Stimulated activated CD4-positive, alpha-beta T cell treated with anti-CD3 and anti-CD28 coated beads, Interleukin-4, amount 100 ng/mL, for 24 hours (primary cell): ENCODE measurements at regions not wholly inside any gene's neighbourhood (a gene's known extent, or its start where the extent isn't known, plus 50 kb on each side); places are given as distances from the start of the nearest gene placed in this dataset.
A peak's percentile ranks its signal among the peaks of the same experiment; 100 is the strongest.

ENCODE experiments used
- DNase-seq: peaks from one replicate; pipeline ENCODE4 v3.0.0-alpha.2; 2020

DNA sequence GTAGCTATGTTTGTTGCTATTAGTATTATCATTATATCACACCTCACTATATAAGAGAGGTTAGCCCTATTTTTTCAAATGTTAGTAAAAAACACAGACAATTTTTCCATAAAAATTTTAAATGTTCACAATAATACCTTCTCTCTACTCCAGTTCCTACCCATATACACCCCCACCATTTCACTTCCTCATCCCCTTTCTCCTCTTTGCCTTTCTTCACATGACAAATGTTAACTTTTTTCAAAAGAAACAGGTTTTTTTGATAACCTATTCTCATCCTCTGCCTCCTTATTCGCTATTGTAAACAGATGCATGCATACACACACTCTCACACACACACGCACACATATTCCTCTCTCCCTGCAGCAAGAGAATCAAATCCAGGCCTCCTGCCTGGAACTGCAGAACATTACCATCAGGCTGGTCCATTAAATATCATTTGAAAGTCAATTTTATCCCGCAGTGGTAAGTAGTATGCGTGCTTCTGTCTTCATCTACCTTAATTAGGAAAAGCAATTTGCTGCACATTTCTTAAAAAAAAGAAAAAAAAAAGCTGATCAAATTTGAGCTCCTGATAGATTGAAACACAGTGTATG is 55.5 kb downstream of the MID1IP1 start:
- DNase-seq, result no peak

DNA sequence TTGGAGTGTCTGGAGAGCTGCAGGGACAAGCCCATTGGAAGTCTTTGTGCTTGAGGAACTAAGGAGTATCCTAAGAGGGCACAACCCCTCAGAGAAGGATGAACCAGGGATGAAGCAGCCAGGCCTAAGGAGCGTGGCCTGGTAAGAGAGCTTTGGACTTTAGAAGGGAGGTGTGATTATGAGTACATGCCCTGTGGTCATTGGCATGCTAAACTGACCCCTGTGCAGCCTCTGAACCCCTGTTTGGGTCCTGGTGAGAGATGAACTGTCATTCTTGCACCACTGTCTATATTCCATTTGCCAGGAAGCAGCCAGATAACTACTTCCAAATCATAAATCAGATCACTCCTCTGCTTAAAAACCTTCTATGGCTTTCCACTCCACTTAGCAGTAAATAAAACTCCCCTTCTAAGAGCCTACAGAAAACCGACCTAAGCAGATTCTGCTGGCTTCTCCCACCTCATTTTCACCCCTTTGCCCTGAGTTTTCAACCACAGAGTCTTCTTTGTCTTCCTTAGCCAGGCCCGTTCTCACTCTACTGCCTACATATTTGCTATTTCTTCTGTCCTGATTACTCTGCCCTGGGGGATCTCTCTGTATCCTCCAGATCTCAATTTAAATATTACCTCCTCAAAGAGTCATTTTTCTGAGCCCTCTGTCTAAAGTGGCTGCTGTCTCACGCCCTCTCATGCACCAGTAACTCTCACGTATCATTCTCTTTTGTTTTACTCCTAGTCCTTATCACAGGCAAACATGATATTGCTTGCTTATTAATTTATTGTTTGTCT is 56.7 kb downstream of the MID1IP1 start:
- DNase-seq, result no peak

DNA sequence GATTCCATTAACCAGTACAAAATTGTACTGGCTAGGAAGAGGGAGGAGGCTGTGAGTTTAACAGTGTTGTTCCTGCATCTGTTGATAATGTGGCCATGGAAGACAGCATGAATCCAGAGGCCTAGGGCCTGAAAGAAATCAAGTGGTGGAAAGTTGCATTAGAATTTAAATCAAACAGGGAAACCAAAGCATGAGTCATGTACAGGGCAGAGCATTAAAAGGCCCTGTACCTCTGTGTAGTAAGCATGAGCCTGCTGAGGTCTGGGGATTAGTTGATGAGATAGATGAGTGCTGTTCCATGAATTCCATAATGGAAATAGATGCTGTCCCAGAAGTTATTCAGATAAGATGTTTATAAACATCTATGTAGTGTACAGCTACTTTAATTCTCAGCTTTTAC is 58.3 kb downstream of the MID1IP1 start:
- no peak for DNase-seq

DNA sequence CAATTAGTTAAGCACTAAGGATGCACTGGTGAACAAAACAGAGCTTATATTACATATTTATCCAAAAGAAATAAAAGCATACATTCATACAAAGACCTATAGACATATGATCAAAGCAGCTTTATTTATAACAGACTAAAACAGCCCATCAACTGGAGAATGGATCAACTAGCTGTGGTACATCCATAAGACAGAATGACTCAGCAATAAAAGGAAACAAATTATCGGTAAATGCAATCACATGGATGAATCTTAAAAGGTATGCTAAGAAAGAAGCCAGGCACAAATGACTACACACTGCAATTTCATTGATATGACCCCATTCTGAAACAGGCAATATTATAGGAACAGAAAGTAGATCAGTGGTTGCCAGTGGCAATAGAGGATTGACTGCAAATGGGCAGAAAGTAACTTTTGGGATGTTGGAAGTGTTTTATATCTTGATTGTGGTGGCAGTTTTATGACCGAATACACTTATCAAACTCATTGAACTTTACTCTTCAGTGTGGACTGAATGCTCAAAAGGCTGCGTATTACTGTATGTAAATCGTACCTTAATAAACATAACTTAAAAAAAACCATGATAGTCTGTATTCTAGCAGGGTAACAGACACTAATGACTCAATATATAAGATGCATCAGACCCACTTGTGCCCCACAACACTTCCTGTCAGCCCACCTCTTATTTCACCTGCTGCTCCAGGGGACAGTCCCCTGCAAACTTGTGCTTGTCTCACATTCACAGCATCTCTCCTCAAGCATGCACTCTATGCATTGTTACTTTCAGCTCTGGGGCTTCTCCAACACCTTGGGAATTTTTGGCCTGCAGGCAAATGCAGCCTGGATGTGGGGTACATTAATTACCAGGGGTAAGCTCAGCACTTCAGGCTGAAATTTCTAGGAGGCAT is 59.1 kb downstream of the MID1IP1 start:
- peak; percentile 38 for DNase-seq

DNA sequence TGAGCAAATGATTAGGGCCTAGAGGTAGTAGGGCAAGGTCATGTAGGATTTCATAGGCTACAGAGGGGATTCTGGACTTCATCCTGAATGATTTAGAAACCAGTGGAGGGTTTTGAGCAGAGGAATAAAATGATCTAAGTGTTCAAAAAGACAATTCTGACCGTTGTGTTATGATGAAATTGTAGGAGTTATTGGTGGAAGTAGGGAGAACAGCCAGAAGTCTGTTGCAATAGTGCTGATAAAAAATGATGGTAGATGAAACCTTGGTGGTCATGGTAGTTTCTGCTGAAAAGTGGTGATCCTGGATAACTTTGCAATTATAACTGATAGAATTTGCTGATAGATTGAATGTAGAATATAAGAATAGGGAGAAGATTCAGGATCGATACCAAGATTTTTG is 60.2 kb downstream of the MID1IP1 start:
- no peak for DNase-seq

DNA sequence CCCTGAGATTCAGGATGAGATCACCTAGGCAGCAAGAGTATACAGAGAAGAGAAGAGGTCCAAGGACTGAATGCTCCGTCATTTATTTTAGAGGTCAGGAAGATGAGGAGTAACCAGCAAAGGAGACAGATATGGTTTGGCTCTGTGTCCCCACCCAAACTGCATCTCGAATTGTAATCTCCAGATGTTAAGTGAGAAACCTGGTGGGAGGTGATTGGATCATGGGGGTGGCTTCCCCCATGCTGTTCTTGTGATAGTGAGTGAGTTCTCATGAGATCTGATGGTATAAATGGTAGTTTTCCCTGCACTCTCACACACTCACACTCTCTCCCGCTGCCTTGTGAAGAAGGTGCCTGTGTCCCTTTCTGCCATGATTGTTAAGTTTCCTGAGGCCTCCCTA is 60.8 kb downstream of the MID1IP1 start:
- DNase-seq, result no peak

DNA sequence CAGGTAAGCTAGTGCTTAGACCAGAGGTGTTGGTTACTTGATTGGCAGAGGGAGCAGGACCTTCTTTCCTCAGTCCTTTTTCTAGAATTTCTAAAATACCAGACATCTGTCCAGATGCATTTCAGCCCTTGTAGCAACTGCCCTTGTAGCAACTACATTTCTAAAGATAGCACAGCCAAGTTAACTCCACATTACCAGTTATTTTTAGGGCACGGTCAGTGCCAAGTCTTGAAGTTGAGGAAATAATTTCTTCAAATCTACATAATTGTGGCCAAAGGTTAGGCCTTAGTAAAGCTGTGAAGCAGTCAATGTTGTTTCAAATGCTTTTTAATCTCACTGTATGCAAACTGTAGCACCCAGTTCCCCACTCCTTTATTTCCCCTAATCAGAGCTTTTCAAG is 62.9 kb downstream of the MID1IP1 start:
- no peak for DNase-seq

DNA sequence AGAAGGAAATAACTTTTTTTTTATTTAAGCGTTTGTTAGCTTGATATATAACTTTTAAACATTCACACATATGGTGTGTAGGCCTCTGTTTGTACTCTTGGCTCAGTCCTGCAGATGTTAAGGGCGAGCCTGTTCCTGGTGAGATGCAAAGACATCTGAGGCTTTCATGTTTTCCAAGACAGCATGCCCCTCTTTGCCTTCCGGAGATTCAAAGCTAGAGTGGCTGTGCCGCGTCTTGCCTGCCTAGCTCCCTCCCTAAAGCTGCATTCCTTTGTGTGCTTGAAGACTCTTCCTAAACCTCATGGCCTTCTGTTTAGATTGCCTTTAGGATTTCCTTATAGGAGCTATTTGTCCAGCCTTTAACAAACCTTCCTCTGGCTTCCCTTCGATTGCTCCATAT is 67.1 kb downstream of the MID1IP1 start:
- no peak for DNase-seq

DNA sequence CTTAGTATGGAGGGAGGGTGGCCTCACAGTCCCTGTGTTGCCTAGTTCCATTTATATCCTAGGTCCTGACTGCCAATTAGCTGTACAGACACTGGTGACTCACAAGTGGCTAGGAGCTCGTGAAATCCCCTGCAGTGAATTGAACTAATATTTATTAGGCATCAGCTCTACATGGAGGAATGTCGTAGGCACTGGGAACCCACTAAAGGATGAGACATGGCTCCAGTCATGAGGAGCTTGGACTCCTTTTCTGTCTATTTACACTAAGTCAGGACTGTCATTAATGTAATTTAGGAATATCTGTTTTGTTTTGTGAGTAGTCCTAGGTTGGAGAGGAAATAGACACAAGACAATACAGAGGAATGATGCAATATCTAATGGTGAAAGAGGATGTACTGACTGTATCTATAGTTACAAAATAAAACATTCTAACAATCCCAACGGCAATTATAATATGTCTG is 67.7 kb downstream of the MID1IP1 start:
- no peak for DNase-seq

DNA sequence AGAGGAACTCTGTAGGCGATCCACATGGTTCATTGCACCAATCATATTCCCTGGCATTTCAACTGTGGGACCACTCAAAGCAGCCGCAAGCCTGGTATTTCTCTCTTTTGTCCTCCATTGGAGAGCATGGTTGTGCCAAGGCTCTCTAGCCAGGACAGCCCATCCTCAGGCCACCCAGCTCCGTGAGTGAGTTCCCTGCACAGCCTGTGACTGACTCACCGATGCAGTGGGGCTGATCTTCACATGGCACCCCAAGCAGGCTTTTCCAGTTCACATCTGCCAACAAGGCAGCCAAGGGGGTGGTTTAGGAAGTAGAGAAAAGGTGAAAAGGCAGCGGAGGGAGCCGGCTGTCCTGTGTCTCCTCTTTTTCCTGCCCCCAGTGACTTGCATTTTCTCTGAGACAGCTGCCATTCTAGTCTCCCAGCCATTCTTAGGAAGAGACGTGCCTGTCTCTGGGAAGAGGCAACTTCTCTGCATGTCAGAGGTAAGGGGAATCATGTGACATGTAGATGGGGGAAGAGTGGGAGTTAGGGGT is 69.2 kb downstream of the MID1IP1 start:
- DNase-seq, result no peak

DNA sequence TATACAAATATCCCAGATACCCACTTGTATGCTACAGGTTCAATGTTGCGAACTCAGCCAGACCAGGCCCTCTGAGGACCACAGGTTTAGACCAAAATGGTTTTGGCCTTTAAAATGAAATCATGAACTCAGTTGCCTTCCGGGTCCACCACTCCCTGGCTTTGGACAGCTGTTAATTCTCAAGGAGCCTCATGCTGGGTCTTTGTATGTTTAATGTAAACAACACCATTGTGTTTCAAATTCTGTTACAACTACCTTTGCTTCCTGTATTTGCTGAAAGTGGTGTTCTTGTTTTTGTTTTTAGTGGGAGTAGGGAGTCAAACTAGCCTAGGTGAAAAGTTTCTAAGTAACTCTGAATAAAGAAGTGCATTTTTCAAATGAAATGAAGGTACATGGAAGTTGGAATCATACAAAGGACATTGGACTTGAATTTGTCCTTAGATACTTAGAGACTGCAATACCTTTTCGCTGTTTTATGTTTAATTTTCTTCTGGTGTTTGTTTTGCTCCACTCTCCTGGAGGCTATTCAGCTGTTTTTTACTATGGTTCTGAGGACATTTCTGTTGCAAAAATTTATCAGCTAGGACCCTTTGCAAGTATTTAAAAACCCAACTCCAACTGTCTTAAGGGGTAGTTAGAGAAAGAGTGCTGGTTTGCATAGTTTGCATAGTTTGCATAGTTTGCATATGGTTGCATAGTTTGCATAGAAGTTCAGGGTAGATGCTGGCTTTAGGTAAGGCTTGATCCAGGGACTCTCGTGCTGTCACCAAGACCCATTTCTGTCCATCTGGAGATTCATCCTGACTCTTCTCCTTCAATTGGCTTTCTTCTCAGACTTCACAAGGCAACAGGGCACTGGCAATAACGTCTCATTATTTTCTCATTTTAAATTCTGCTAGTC is 70.1 kb downstream of the MID1IP1 start:
- DNase-seq, result no peak

DNA sequence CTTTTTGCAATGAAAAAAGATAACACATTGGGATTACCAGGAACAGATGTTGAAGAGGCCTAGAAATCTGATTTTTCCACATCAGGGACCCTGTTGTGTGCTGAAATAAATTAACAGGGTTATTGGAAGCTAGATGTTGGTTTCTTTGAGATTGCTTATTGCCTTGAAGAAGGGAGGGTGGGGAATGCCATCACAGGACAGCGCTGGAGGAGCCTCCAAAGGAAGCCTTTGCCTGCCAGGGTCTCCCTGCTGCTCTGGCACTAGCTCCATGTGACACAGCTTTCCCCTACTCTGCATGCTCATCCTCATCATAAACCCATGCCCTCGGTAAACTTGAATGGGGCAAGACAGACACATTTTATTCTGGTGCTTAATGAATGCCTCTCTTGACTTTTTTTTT is 76.1 kb downstream of the MID1IP1 start:
- DNase-seq, result no peak

DNA sequence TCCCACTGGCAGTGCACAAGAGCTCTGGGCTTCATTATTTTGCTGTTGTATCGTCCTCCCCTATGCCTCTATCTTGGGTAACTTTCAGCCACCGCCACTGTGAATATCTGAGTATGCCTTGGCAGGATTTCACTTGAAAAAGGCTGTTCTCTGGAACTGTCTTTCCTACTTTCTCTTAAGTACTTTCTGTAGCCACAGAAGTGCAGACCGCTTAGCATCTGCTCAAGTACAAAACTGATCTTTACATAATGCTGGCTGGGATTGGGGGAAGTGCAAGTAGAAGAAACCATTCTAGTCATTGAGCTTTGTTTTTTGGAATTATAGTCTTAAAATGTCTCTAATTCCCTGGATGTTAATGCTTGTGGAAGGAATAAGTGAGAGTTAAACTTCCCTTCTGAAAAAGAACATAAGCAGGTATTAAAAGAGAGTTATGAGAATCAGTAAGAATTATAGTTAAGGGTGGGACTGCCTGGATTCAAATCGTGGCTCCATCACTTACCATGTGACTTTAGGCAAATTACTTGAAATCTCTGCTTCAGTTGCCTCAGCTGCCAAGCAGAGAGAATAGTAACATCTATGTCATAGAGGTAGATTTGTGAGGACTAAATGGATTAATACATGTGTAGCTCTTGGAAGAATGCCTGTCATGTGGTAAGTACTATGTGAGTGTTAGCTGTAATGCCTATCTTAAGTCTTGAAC is 77.5 kb downstream of the MID1IP1 start:
- no peak for DNase-seq

DNA sequence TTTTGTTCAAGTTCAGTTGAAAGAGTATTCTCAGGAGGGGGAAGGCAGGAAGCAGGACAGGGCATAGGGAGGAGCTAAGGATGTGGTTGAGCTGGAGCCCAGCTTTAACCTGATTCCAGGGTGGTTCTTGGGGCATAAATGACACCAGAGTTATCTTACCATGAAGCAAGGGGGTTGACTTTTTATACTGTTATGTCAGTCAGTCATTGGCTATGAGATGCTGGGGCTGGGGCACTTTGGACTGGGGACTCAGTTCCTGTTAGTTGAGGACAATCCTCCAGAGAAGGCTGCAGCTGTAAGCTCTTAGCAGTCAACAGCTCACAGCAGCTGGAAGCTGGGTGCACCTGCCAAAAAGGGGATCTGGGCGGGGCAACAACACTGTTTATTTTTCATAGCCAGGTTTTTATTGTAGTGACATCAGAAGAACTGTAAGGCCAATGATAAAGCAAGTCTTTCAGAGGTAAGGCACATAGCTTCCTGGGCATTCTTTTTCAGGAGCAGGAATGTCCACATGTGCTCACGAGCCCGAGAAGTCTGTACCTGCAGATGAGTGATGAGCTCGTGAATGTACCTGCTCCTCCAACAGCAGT is 78.5 kb downstream of the MID1IP1 start:
- no peak for DNase-seq

DNA sequence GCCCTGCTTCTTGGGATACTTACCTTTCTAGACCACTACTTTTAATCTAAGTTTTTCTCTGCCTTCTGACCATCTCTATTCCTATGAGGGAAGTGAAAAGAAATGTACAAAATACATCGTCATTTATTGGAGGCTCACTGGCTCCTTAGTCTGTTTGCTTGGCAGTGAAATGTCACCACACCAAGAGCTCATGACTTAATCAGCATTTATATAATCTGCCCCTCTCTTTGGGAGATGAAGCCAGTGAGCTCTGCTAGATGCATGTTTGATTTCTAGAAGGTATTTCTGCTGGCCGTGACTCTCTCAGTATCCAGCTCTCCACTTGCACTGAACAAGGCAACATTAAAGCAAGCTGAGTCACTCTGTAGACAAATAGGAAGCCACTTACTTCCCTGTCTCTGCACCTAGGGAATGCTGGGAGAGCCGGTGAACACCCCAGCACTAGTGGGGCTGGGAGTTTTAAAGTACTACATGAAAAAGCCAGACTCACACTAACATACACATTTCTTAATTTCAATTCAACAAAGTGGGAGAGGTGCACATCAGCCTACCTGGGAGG is 79.1 kb downstream of the MID1IP1 start:
- DNase-seq, result no peak

DNA sequence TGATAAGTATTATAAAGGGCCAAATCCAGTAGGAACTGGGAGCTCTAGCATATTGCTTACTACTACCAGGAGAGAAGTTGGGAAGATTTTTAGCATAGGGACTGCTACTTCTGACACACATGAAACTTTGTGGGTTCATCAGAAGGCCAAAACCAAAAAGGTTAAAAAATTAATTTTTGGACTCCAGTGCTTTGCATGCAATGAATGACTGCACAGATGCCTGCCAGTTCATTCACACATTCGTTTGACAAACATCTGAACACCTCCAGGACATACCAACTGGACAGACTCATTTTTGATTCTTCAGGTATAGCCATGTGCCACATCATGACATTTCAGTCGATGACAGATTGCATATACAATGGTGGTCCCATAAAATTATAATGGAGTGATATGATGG is 79.8 kb downstream of the MID1IP1 start:
- no peak for DNase-seq

DNA sequence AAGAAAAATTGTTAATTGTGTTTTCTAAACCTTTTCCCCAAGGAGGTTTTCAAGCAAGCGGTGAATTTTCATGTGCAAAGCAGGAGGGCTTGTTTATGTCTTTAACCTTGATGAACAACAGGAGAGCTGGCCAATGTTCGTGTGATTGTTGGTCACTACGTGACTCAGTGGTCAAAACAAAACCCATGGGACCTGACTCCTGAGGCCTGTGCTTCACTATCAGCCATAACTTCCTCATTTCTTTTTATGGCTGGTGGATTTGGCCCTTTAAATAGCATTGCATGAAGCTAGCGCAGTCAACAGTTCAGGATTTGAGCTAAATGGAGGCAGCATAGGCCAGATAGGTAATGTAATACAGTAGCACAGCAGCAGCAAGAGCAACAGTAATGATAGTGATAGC is 80.5 kb downstream of the MID1IP1 start:
- DNase-seq, result no peak

DNA sequence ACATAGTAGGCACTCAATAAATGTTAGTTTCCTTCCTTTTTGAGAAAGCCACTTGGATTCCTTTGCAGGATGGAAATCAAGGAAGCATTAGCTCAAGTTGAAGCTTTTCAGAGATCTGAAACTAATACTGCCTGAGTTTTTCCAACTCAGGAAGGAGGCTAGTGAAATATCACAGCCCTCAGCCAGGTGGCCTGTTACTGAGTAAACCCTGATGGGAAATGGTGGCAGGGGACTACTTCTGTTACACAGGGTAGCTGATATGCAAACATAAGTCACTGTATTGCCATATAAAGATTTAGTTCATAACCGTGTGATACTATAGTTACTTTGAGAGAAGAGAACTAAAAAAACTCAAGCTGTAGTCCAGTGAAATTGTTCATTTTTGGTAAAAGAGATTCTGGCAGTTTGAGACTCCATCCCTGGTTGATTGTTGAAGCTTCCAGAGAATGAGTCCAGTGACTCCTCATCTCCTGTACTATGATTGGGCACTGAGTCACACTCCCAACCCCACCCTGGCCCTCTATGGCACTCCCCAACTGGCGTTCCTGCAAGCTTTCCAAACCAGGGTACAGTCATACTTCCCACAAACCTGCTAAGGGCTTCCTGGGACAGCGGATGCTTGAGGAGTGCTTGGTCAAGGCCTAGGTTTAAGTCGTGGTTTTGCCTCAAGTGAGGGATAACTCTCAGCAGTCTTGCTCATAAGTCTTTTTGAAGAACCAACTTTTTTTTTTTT is 81.8 kb downstream of the MID1IP1 start:
- no peak for DNase-seq

DNA sequence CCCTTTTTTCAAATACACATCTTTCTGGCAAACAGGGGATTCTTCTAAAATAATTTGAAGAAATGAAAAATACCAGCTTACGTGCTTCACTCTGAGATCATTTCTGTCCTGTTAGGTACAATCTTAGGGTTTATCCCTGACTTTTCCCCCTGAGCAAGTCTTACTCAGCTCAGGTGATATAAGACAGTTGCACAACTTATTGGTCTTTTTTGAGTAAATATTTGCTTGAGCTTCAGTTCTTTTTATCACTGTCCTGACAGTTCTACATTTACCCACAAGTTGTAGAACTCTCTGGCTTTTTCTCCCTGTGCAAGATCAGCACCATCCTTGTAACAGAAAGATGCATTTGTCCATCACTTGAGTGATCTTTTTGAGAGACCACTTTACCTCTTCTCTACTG is 84.9 kb downstream of the MID1IP1 start:
- no peak for DNase-seq

DNA sequence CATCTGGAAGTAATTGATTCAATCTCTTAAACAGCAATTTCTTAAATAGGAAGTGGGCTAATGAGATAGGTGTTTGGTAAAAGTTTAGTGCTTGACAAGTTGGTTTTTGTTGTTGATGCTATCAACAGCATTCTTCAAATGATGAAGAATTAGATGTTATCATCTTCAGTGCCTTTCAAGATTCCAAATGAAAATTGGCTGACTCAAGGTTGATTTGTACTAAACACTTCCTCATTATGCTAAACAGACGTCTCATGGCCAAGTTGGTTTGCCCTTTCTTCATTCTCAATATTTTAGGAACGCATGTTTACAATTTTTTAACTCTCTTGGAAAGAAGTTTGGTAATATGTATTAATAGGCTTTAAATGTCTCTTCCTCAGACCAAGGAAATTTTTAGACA is 86.0 kb downstream of the MID1IP1 start:
- DNase-seq, result no peak
